GM12878 (cell line): ENCODE measurements at regions not wholly inside any gene's neighbourhood (a gene's known extent, or its start where the extent isn't known, plus 50 kb on each side); places are given as distances from the start of the nearest gene placed in this dataset.
"Not testable (repeated sequence)": the region's sequence is repeated elsewhere in the genome, so short reads cannot be mapped to it uniquely, and the experiment has no call there.

Experiments
- EZH2 ChIP-seq: IDR thresholded peaks from 2 replicates; pipeline ENCODE4 v1.6.1; 2012; ENCODE audit warnings: low read depth, mild to moderate bottlenecking, control low read depth, inconsistent platforms, low read length, borderline replicate concordance; ENCODE audit not compliant: control insufficient read depth
- MYB ChIP-seq: fragments of 150-350 bp; IDR thresholded peaks from 2 replicates; pipeline ENCODE4 v1.6.1; 2014; ENCODE audit warnings: mild to moderate bottlenecking, low read depth, low read length, borderline replicate concordance
- NR2C2 ChIP-seq: IDR thresholded peaks from 2 replicates; pipeline ENCODE4 v1.6.1; 2011; ENCODE audit warnings: borderline replicate concordance, low read depth; ENCODE audit not compliant: control insufficient read depth, insufficient read length
- POLR2AphosphoS2 ChIP-seq: IDR thresholded peaks from 2 replicates; pipeline ENCODE4 v1.6.1; 2011; ENCODE audit warnings: low read depth, mild to moderate bottlenecking, low read length, improper control_type of control experiment, moderate library complexity
- TCF12 ChIP-seq: IDR thresholded peaks from 2 replicates; pipeline ENCODE4 v1.6.1; 2011; ENCODE audit warnings: low read depth, mild to moderate bottlenecking, low read length
- TF ChIP-seq, protein P1 (sequence below), 3 experiments: IDR thresholded peaks in 2 of 3; conservative IDR thresholded peaks in 1 of 3; 2 replicates each; pipeline ENCODE4 v1.5.1; 2011; ENCODE audit warnings: low read depth in 3 of 3, low read length in 3 of 3, mild to moderate bottlenecking in 3 of 3, control low read depth in 2 of 3, moderate library complexity in 2 of 3, inconsistent platforms in 1 of 3, mixed read lengths in 1 of 3; ENCODE audit not compliant: control insufficient read depth in 2 of 3, insufficient read depth in 1 of 3; ENCODE audit errors: extremely low read depth in 1 of 3
- TF ChIP-seq, protein P2 (sequence below): fragments of 450-650 bp; IDR thresholded peaks from 2 replicates; pipeline ENCODE4 v1.6.1; 2016; ENCODE audit warnings: mild to moderate bottlenecking

DNA sequence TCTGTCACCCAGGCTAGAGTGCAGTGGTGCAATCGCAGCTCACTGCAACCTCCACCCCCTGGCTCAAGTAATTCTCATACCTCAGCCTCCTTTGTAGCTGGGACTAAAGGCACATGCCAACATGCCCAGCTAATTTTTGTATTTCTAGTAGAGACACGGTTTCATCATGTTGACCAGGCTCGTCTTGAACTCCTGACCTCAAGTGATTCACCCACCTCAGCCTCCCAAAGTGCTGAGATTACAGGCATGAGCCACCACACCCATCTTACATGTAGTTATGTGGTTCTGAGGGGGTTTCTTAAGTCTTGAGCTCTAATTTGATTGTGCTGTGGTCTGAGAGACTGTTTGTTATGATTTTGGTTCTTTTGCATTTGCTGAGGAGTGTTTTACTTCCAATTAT lies 57.3 kb upstream of the USP15 start:
- TF ChIP-seq, protein P1, sequence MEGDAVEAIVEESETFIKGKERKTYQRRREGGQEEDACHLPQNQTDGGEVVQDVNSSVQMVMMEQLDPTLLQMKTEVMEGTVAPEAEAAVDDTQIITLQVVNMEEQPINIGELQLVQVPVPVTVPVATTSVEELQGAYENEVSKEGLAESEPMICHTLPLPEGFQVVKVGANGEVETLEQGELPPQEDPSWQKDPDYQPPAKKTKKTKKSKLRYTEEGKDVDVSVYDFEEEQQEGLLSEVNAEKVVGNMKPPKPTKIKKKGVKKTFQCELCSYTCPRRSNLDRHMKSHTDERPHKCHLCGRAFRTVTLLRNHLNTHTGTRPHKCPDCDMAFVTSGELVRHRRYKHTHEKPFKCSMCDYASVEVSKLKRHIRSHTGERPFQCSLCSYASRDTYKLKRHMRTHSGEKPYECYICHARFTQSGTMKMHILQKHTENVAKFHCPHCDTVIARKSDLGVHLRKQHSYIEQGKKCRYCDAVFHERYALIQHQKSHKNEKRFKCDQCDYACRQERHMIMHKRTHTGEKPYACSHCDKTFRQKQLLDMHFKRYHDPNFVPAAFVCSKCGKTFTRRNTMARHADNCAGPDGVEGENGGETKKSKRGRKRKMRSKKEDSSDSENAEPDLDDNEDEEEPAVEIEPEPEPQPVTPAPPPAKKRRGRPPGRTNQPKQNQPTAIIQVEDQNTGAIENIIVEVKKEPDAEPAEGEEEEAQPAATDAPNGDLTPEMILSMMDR (IDR thresholded peaks at IDR 0.05 in 2 of 3, conservative IDR thresholded peaks at IDR 0.05 in 1 of 3; ENCODE audit: control insufficient read depth in 2 of 3, extremely low read depth in 1 of 3, insufficient read depth in 1 of 3, low read depth in 3 of 3, low read length in 3 of 3) = not testable (repeated sequence)
- not testable (repeated sequence) for TF ChIP-seq EZH2, POLR2AphosphoS2, TCF12, NR2C2, MYB
- TF ChIP-seq, protein P2, sequence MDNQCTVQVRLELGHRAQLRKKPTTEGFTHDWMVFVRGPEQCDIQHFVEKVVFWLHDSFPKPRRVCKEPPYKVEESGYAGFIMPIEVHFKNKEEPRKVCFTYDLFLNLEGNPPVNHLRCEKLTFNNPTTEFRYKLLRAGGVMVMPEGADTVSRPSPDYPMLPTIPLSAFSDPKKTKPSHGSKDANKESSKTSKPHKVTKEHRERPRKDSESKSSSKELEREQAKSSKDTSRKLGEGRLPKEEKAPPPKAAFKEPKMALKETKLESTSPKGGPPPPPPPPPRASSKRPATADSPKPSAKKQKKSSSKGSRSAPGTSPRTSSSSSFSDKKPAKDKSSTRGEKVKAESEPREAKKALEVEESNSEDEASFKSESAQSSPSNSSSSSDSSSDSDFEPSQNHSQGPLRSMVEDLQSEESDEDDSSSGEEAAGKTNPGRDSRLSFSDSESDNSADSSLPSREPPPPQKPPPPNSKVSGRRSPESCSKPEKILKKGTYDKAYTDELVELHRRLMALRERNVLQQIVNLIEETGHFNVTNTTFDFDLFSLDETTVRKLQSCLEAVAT = not testable (repeated sequence)
